ENCODE measurements at regions not wholly inside any gene's neighbourhood (a gene's known extent, or its start where the extent isn't known, plus 50 kb on each side); places are given as distances from the start of the nearest gene placed in this dataset.

- CTCF ChIA-PET: interaction anchor here (0.6 to 1.5 kb wide), 5 partner anchors 10 to 1444 kb away, joined by 3 to 5 read pairs (median 3); no protein-coding TSS in a partner anchor
- H3K36me3 ChIP-seq (ENCODE audit: control insufficient read depth in 4 of 4, insufficient read depth in 4 of 4, low read length in 3 of 4): no peaks in the 10 kb centered on the region
- no peak overlapping the region for H3K27ac ChIP-seq (ENCODE audit: insufficient read depth in 1 of 2, low read depth in 1 of 2, low read length in 2 of 2, poor library complexity in 1 of 2, severe bottlenecking in 2 of 2)
- POLR2A ChIA-PET: no interaction called here
- WGBS (ENCODE audit: insufficient coverage): no CpG with 5 or more reads among the region's 4 CpGs
- no peaks in the 10 kb centered on the region for H3K9me3 ChIP-seq (ENCODE audit: control extremely low read depth in 1 of 5, control insufficient read depth in 4 of 5, insufficient read depth in 2 of 5, low read depth in 1 of 5, low read length in 4 of 5)
- DNase-seq: peak in 1 of 3 donors; percentile 39
- H3K4me3 ChIP-seq (ENCODE audit: control insufficient read depth in 1 of 7, extremely low read depth in 1 of 7, insufficient read depth in 4 of 7, low read depth in 2 of 7, low read length in 6 of 7): no peak overlapping the region
- no peaks in the 10 kb centered on the region for H3K27me3 ChIP-seq (replicated peaks in 2 of 5; ENCODE audit: control insufficient read depth in 4 of 5, insufficient read depth in 5 of 5, low read length in 4 of 5)
- peaks cover 0 to 9% (median 0%) of the 10 kb centered on the region in 4 experiments for H3K4me1 ChIP-seq (ENCODE audit: control extremely low read depth in 1 of 4, control insufficient read depth in 4 of 4, insufficient read depth in 4 of 4, low read length in 3 of 4)
These were observed 250.8 kb upstream of the RBMY1B start for GRCh38 chrY:21260325-21260724.

- POLR2A ChIA-PET: no interaction called here
- no peaks in the 10 kb centered on the region for H3K27me3 ChIP-seq (replicated peaks in 2 of 5; ENCODE audit: control insufficient read depth in 4 of 5, insufficient read depth in 5 of 5, low read length in 4 of 5)
These were observed 250.0 kb upstream of the RBMY1B start for GRCh38 chrY:21261158-21261557.

GRCh38 chrY:21266751-21267150 is 244.4 kb upstream of the RBMY1B start:
- Histone ChIP-seq H3K4me3 (ENCODE audit: control insufficient read depth in 1 of 7, extremely low read depth in 1 of 7, insufficient read depth in 4 of 7, low read depth in 2 of 7, low read length in 6 of 7) (no peak overlapping the region), H3K36me3 (ENCODE audit: control insufficient read depth in 4 of 4, insufficient read depth in 4 of 4, low read length in 3 of 4) (no peaks in the 10 kb centered on the region), H3K9me3 (ENCODE audit: control extremely low read depth in 1 of 5, control insufficient read depth in 4 of 5, insufficient read depth in 2 of 5, low read depth in 1 of 5, low read length in 4 of 5) (no peaks in the 10 kb centered on the region), H3K27ac (ENCODE audit: insufficient read depth in 1 of 2, low read depth in 1 of 2, low read length in 2 of 2, poor library complexity in 1 of 2, severe bottlenecking in 2 of 2) (no peak overlapping the region), H3K4me1 (ENCODE audit: control extremely low read depth in 1 of 4, control insufficient read depth in 4 of 4, insufficient read depth in 4 of 4, low read length in 3 of 4) (no peaks in the 10 kb centered on the region), H3K27me3 (replicated peaks in 2 of 5; ENCODE audit: control insufficient read depth in 4 of 5, insufficient read depth in 5 of 5, low read length in 4 of 5) (no peaks in the 10 kb centered on the region)
- CTCF ChIA-PET: no interaction called here
- DNase-seq: no peak
- POLR2A ChIA-PET: interaction anchor here (0.6 kb wide), 1 partner anchor 67 kb away, joined by 3 read pairs; no protein-coding TSS in a partner anchor

More at GRCh38 chrY:21261158-21261557, 250.0 kb upstream of the RBMY1B start:
- Histone ChIP-seq H3K4me3 (ENCODE audit: control insufficient read depth in 1 of 7, extremely low read depth in 1 of 7, insufficient read depth in 4 of 7, low read depth in 2 of 7, low read length in 6 of 7) (no peak overlapping the region), H3K36me3 (ENCODE audit: control insufficient read depth in 4 of 4, insufficient read depth in 4 of 4, low read length in 3 of 4) (no peaks in the 10 kb centered on the region), H3K27ac (ENCODE audit: insufficient read depth in 1 of 2, low read depth in 1 of 2, low read length in 2 of 2, poor library complexity in 1 of 2, severe bottlenecking in 2 of 2) (no peak overlapping the region), H3K9me3 (ENCODE audit: control extremely low read depth in 1 of 5, control insufficient read depth in 4 of 5, insufficient read depth in 2 of 5, low read depth in 1 of 5, low read length in 4 of 5) (no peaks in the 10 kb centered on the region), H3K4me1 (ENCODE audit: control extremely low read depth in 1 of 4, control insufficient read depth in 4 of 4, insufficient read depth in 4 of 4, low read length in 3 of 4) (peaks cover 0 to 6% (median 0%) of the 10 kb centered on the region in 4 experiments)
- no peak for DNase-seq
- WGBS (ENCODE audit: insufficient coverage): no CpG with 5 or more reads among the region's 4 CpGs
- CTCF ChIA-PET: interaction anchor here (1.0 to 1.3 kb wide), 2 partner anchors 81 to 1445 kb away, joined by 3 read pairs; no protein-coding TSS in a partner anchor

- H3K36me3 ChIP-seq (ENCODE audit: control insufficient read depth in 4 of 4, insufficient read depth in 4 of 4, low read length in 3 of 4): no peaks in the 10 kb centered on the region
- H3K4me1 ChIP-seq (ENCODE audit: control extremely low read depth in 1 of 4, control insufficient read depth in 4 of 4, insufficient read depth in 4 of 4, low read length in 3 of 4): no peaks in the 10 kb centered on the region
- DNase-seq: no peak
- POLR2A ChIA-PET: interaction anchor here (0.6 kb wide), 1 partner anchor 66 kb away, joined by 3 read pairs; no protein-coding TSS in a partner anchor
- CTCF ChIA-PET: no interaction called here
- no CpG with 5 or more reads among the region's 1 CpG for WGBS (ENCODE audit: insufficient coverage)
- no peaks in the 10 kb centered on the region for H3K27me3 ChIP-seq (replicated peaks in 2 of 5; ENCODE audit: control insufficient read depth in 4 of 5, insufficient read depth in 5 of 5, low read length in 4 of 5)
- no peaks in the 10 kb centered on the region for H3K9me3 ChIP-seq (ENCODE audit: control extremely low read depth in 1 of 5, control insufficient read depth in 4 of 5, insufficient read depth in 2 of 5, low read depth in 1 of 5, low read length in 4 of 5)
- no peak overlapping the region for H3K27ac ChIP-seq (ENCODE audit: insufficient read depth in 1 of 2, low read depth in 1 of 2, low read length in 2 of 2, poor library complexity in 1 of 2, severe bottlenecking in 2 of 2)
- no peak overlapping the region for H3K4me3 ChIP-seq (ENCODE audit: control insufficient read depth in 1 of 7, extremely low read depth in 1 of 7, insufficient read depth in 4 of 7, low read depth in 2 of 7, low read length in 6 of 7)
These were observed 244.0 kb upstream of the RBMY1B start for GRCh38 chrY:21267164-21267563.

GRCh38 chrY:21287769-21288168 is 223.4 kb upstream of the RBMY1B start:
- DNase-seq: no peak
- ChIA-PET POLR2A (no interaction called here), CTCF (no interaction called here)
- no peaks in the 10 kb centered on the region for H3K27me3 ChIP-seq (replicated peaks in 2 of 5; ENCODE audit: control insufficient read depth in 4 of 5, insufficient read depth in 5 of 5, low read length in 4 of 5)
- H3K27ac ChIP-seq (ENCODE audit: insufficient read depth in 1 of 2, low read depth in 1 of 2, low read length in 2 of 2, poor library complexity in 1 of 2, severe bottlenecking in 2 of 2): no peak overlapping the region
- no peak overlapping the region for H3K4me3 ChIP-seq (ENCODE audit: control insufficient read depth in 1 of 7, extremely low read depth in 1 of 7, insufficient read depth in 4 of 7, low read depth in 2 of 7, low read length in 6 of 7)
- no CpG with 5 or more reads among the region's 4 CpGs for WGBS (ENCODE audit: insufficient coverage)
- peaks cover 0 to 2% (median 0%) of the 10 kb centered on the region in 4 experiments for H3K4me1 ChIP-seq (ENCODE audit: control extremely low read depth in 1 of 4, control insufficient read depth in 4 of 4, insufficient read depth in 4 of 4, low read length in 3 of 4)
- no peaks in the 10 kb centered on the region for H3K9me3 ChIP-seq (ENCODE audit: control extremely low read depth in 1 of 5, control insufficient read depth in 4 of 5, insufficient read depth in 2 of 5, low read depth in 1 of 5, low read length in 4 of 5)
- no peaks in the 10 kb centered on the region for H3K36me3 ChIP-seq (ENCODE audit: control insufficient read depth in 4 of 4, insufficient read depth in 4 of 4, low read length in 3 of 4)

- Histone ChIP-seq H3K27ac (ENCODE audit: insufficient read depth in 1 of 2, low read depth in 1 of 2, low read length in 2 of 2, poor library complexity in 1 of 2, severe bottlenecking in 2 of 2) (no peak overlapping the region), H3K27me3 (replicated peaks in 2 of 5; ENCODE audit: control insufficient read depth in 4 of 5, insufficient read depth in 5 of 5, low read length in 4 of 5) (no peaks in the 10 kb centered on the region), H3K9me3 (ENCODE audit: control extremely low read depth in 1 of 5, control insufficient read depth in 4 of 5, insufficient read depth in 2 of 5, low read depth in 1 of 5, low read length in 4 of 5) (no peaks in the 10 kb centered on the region), H3K4me3 (ENCODE audit: control insufficient read depth in 1 of 7, extremely low read depth in 1 of 7, insufficient read depth in 4 of 7, low read depth in 2 of 7, low read length in 6 of 7) (no peak overlapping the region), H3K36me3 (ENCODE audit: control insufficient read depth in 4 of 4, insufficient read depth in 4 of 4, low read length in 3 of 4) (no peaks in the 10 kb centered on the region), H3K4me1 (ENCODE audit: control extremely low read depth in 1 of 4, control insufficient read depth in 4 of 4, insufficient read depth in 4 of 4, low read length in 3 of 4) (peaks cover 0 to 2% (median 0%) of the 10 kb centered on the region in 4 experiments)
- ChIA-PET POLR2A (no interaction called here), CTCF (no interaction called here)
- no peak for DNase-seq
- WGBS (ENCODE audit: insufficient coverage): no CpG with 5 or more reads among the region's 3 CpGs
These were observed 222.2 kb upstream of the RBMY1B start for GRCh38 chrY:21288908-21289307.

GRCh38 chrY:21295206-21295605 is 215.9 kb upstream of the RBMY1B start:
- POLR2A ChIA-PET: no interaction called here
- Histone ChIP-seq H3K9me3 (ENCODE audit: control extremely low read depth in 1 of 5, control insufficient read depth in 4 of 5, insufficient read depth in 2 of 5, low read depth in 1 of 5, low read length in 4 of 5) (peaks cover 0 to 8% (median 0%) of the 10 kb centered on the region in 5 experiments), H3K27ac (ENCODE audit: insufficient read depth in 1 of 2, low read depth in 1 of 2, low read length in 2 of 2, poor library complexity in 1 of 2, severe bottlenecking in 2 of 2) (no peak overlapping the region), H3K36me3 (ENCODE audit: control insufficient read depth in 4 of 4, insufficient read depth in 4 of 4, low read length in 3 of 4) (no peaks in the 10 kb centered on the region), H3K4me1 (ENCODE audit: control extremely low read depth in 1 of 4, control insufficient read depth in 4 of 4, insufficient read depth in 4 of 4, low read length in 3 of 4) (no peaks in the 10 kb centered on the region), H3K4me3 (ENCODE audit: control insufficient read depth in 1 of 7, extremely low read depth in 1 of 7, insufficient read depth in 4 of 7, low read depth in 2 of 7, low read length in 6 of 7) (no peak overlapping the region), H3K27me3 (replicated peaks in 2 of 5; ENCODE audit: control insufficient read depth in 4 of 5, insufficient read depth in 5 of 5, low read length in 4 of 5) (no peaks in the 10 kb centered on the region)
- CTCF ChIA-PET: no interaction called here
- WGBS (ENCODE audit: insufficient coverage): no CpG with 5 or more reads among the region's 2 CpGs
- no peak for DNase-seq

All from common myeloid progenitor, CD34-positive (primary cell).